H1 (cell line): ENCODE measurements at regions not wholly inside any gene's neighbourhood (a gene's known extent, or its start where the extent isn't known, plus 50 kb on each side); places are given as distances from the start of the nearest gene placed in this dataset.

ENCODE experiments used
- EP300 ChIP-seq, 2 experiments: IDR thresholded peaks; 1 replicate in 1 of 2; 2 replicates in 1 of 2; pipeline ENCODE4 v1.6.1; 2011 to 2012; ENCODE audit warnings: low read depth in 2 of 2, low read length in 2 of 2, mild to moderate bottlenecking in 2 of 2, borderline replicate concordance in 1 of 2, inconsistent platforms in 1 of 2, moderate library complexity in 1 of 2
- TCF12 ChIP-seq: IDR thresholded peaks from 2 replicates; pipeline ENCODE4 v1.6.1; 2011; ENCODE audit warnings: low read depth, mild to moderate bottlenecking, low read length

DNA sequence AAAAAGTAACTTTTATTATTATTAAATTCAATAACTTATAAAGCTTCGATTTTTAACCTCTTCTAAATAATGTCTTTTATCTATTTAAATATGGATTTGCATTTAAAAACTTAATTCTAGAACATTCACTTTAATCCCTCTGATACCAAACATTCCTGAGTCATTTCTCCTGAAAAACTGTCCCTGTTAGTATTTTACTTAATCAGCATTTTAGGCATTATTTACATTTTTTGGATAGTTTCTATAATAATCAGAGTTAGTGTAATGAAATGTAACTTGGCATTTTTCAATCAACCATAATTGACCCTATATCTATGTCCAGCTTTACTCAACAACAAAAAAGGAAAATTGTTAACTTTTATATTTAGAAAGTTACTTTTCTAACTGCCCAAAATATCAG lies 428.1 kb downstream of the PCDH17 start:
- TF ChIP-seq TCF12 (no peak), EP300 (IDR thresholded peaks at IDR 0.05; ENCODE audit: borderline replicate concordance in 1 of 2, low read depth in 2 of 2, low read length in 2 of 2) (no peak)
